ENCODE measurements at regions not wholly inside any gene's neighbourhood (a gene's known extent, or its start where the extent isn't known, plus 50 kb on each side); places are given as distances from the start of the nearest gene placed in this dataset.

GRCh38 chr21:18178509-18178908 is 66.1 kb upstream of the CHODL start:
- FAIRE-seq (no peak), DNase-seq (ENCODE audit: low spot score) (no peak), ATAC-seq (no peak)
- H3K36me3 ChIP-seq (replicated peaks in 1 of 2; ENCODE audit: control insufficient read depth in 1 of 2, insufficient read depth in 2 of 2, low read length in 2 of 2) = no peaks in the 10 kb centered on the region
- no peaks in the 10 kb centered on the region for H4K20me1 ChIP-seq (ENCODE audit: insufficient read depth, low read length)
- H3K4me1 ChIP-seq (ENCODE audit: insufficient read depth, low read length) = no peaks in the 10 kb centered on the region
- CTCF ChIA-PET (ENCODE audit: low intra/inter-chr PET ratio, low total read pairs) = no interaction called here
- no peaks in the 10 kb centered on the region for H3K79me2 ChIP-seq (ENCODE audit: insufficient read depth, low read length)
- H3K27ac ChIP-seq (ENCODE audit: extremely low read length, insufficient read depth, low read length) = no peak overlapping the region
- no TSS peak for BruUV-seq (replicated peaks)
- H3K9ac ChIP-seq (ENCODE audit: insufficient read depth, low read depth, low read length) = no peak overlapping the region
- H3K27me3 ChIP-seq (ENCODE audit: control insufficient read depth in 1 of 2, insufficient read depth in 2 of 2, low read length in 2 of 2) = no peaks in the 10 kb centered on the region
- no peak overlapping the region for H3K4me3 ChIP-seq (replicated peaks in 1 of 3; ENCODE audit: insufficient read depth in 1 of 3, low read depth in 2 of 3, low read length in 3 of 3)
- intact Hi-C loops (cut with micrococcal nuclease; ENCODE audit: unreplicated experiment) = no loop called here
- H2AFZ ChIP-seq (ENCODE audit: low read length) = no peak overlapping the region
- H3K9me3 ChIP-seq (ENCODE audit: low read length) = no peaks in the 10 kb centered on the region; the same call in 1 of the 2 replicates
- in situ Hi-C loops (cut with HindIII; ENCODE audit: extremely low pct_ligation_motif_present, low pct_unique_long_range_greater_than_20kb) = no loop called here
- POLR2A ChIA-PET = no interaction called here
- TF ChIP-seq KLF11 (CRISPR knock-in tag; IDR thresholded peaks at IDR 0.05) (no peak), NBN (conservative IDR thresholded peaks at IDR 0.05) (no peak), ZFP36L2 (CRISPR knock-in tag; IDR thresholded peaks at IDR 0.05) (no peak), MAF1 (CRISPR knock-in tag; IDR thresholded peaks at IDR 0.05; ENCODE audit: borderline replicate concordance) (no peak), MAFF (IDR thresholded peaks at IDR 0.05; ENCODE audit: low read depth, low read length) (no peak), THYN1 (CRISPR knock-in tag; IDR thresholded peaks at IDR 0.05; ENCODE audit: borderline replicate concordance, low read depth) (no peak), ATF3 (CRISPR knock-in tag; IDR thresholded peaks at IDR 0.05) (no peak), ZC3H4 (CRISPR knock-in tag; IDR thresholded peaks at IDR 0.05; ENCODE audit: borderline replicate concordance) (no peak), TGIF2 (CRISPR knock-in tag; IDR thresholded peaks at IDR 0.05) (no peak), MIER3 (CRISPR knock-in tag; IDR thresholded peaks at IDR 0.05; ENCODE audit: borderline replicate concordance) (no peak), SNRNP70 (IDR thresholded peaks at IDR 0.05; ENCODE audit: low read depth, low read length) (no peak), ZFAT (CRISPR knock-in tag; conservative IDR thresholded peaks at IDR 0.05) (no peak), NFAT5 (CRISPR knock-in tag; IDR thresholded peaks at IDR 0.05) (no peak), SMAD3 (CRISPR knock-in tag; IDR thresholded peaks at IDR 0.05) (no peak), NCOA5 (CRISPR knock-in tag; IDR thresholded peaks at IDR 0.05) (no peak)
- no peak overlapping the region for H3K4me2 ChIP-seq (ENCODE audit: low read depth, low read length)

Data from HepG2 (cell line).